ENCODE measurements at regions not wholly inside any gene's neighbourhood (a gene's known extent, or its start where the extent isn't known, plus 50 kb on each side); places are given as distances from the start of the nearest gene placed in this dataset.
A peak's percentile ranks its signal among the peaks of the same experiment; 100 is the strongest.

GRCh38 chr18:22623513-22623912 lies 205.8 kb upstream of the CTAGE1 start:
- DNase-seq (ENCODE audit: low read depth in 2 of 2), result no peak

- DNase-seq (ENCODE audit: low read depth in 2 of 2), result no peak
Observed at GRCh38 chr18:22624176-22624575, 206.5 kb upstream of the CTAGE1 start.

GRCh38 chr18:22625406-22625805 lies 207.7 kb upstream of the CTAGE1 start:
- peak in 1 of 2 donors; percentile 66 for DNase-seq (ENCODE audit: low read depth in 2 of 2)

GRCh38 chr18:22626771-22627170 lies 209.1 kb upstream of the CTAGE1 start:
- no peak for DNase-seq (ENCODE audit: low read depth in 2 of 2)

GRCh38 chr18:22627506-22627905 lies 209.8 kb upstream of the CTAGE1 start:
- no peak for DNase-seq (ENCODE audit: low read depth in 2 of 2)

GRCh38 chr18:22628795-22629510 lies 211.2 kb upstream of the CTAGE1 start:
- DNase-seq (ENCODE audit: low read depth in 2 of 2), result no peak

GRCh38 chr18:22630980-22631379 lies 213.3 kb upstream of the CTAGE1 start:
- no peak for DNase-seq (ENCODE audit: low read depth in 2 of 2)

- no peak for DNase-seq (ENCODE audit: low read depth in 2 of 2)
Observed at GRCh38 chr18:22632191-22632590, 214.5 kb upstream of the CTAGE1 start.

- DNase-seq (ENCODE audit: low read depth in 2 of 2), result no peak
Observed at GRCh38 chr18:22634464-22634863, 216.7 kb upstream of the CTAGE1 start.

GRCh38 chr18:22637787-22638186 lies 220.1 kb upstream of the CTAGE1 start:
- peak; percentile 13 to 70 for DNase-seq (ENCODE audit: low read depth in 2 of 2)

GRCh38 chr18:22639026-22639463 lies 221.3 kb upstream of the CTAGE1 start:
- peak; percentile 7 to 14 for DNase-seq (ENCODE audit: low read depth in 2 of 2)

GRCh38 chr18:22639561-22639960 lies 221.8 kb upstream of the CTAGE1 start:
- DNase-seq (ENCODE audit: low read depth in 2 of 2), result no peak

GRCh38 chr18:22640281-22640842 lies 222.6 kb upstream of the CTAGE1 start:
- DNase-seq (ENCODE audit: low read depth in 2 of 2), result no peak

- DNase-seq (ENCODE audit: low read depth in 2 of 2), result no peak
Observed at GRCh38 chr18:22641958-22642357, 224.2 kb upstream of the CTAGE1 start.

GRCh38 chr18:22643731-22644130 lies 226.0 kb upstream of the CTAGE1 start:
- no peak for DNase-seq (ENCODE audit: low read depth in 2 of 2)

- no peak for DNase-seq (ENCODE audit: low read depth in 2 of 2)
Observed at GRCh38 chr18:22650247-22650646, 232.5 kb upstream of the CTAGE1 start.

GRCh38 chr18:22657619-22658018 lies 239.9 kb upstream of the CTAGE1 start:
- DNase-seq (ENCODE audit: low read depth in 2 of 2), result no peak

GRCh38 chr18:22658318-22658717 lies 240.6 kb upstream of the CTAGE1 start:
- no peak for DNase-seq (ENCODE audit: low read depth in 2 of 2)

GRCh38 chr18:22663378-22663777 lies 245.7 kb upstream of the CTAGE1 start:
- DNase-seq (ENCODE audit: low read depth in 2 of 2), result no peak

- no peak for DNase-seq (ENCODE audit: low read depth in 2 of 2)
Observed at GRCh38 chr18:22666411-22666940, 248.8 kb upstream of the CTAGE1 start.

- DNase-seq (ENCODE audit: low read depth in 2 of 2), result no peak
Observed at GRCh38 chr18:22667156-22667555, 249.4 kb upstream of the CTAGE1 start.

- DNase-seq (ENCODE audit: low read depth in 2 of 2), result peak; percentile 69 to 91
Observed at GRCh38 chr18:22667616-22668422, 250.1 kb upstream of the CTAGE1 start.
